ENCODE measurements at regions not wholly inside any gene's neighbourhood (a gene's known extent, or its start where the extent isn't known, plus 50 kb on each side); places are given as distances from the start of the nearest gene placed in this dataset.

DNA sequence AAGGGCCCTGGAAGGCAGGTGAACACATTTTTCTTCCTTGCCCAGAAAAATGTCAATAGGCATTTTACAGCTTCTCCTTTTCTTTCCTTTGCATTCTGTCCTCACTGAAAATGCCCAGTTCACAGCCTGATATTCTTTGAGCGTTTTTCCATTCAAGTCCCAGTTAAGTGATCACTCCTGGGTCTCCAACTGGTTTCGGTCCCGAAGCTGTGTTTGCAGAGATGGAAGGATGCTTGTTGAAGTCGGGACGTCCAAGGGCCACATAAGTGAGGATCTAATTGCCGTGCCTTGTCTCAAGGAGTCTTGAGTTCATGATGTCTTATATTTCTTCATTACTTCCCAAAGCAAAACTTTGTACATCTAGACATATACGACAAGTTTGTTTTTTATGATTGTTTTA lies 208.7 kb upstream of the PRKCQ start:
- TF ChIP-seq, protein P1, sequence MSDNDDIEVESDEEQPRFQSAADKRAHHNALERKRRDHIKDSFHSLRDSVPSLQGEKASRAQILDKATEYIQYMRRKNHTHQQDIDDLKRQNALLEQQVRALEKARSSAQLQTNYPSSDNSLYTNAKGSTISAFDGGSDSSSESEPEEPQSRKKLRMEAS (IDR thresholded peaks at IDR 0.05; ENCODE audit: low read depth, low read length) = no peak
- TF ChIP-seq, protein P2, sequence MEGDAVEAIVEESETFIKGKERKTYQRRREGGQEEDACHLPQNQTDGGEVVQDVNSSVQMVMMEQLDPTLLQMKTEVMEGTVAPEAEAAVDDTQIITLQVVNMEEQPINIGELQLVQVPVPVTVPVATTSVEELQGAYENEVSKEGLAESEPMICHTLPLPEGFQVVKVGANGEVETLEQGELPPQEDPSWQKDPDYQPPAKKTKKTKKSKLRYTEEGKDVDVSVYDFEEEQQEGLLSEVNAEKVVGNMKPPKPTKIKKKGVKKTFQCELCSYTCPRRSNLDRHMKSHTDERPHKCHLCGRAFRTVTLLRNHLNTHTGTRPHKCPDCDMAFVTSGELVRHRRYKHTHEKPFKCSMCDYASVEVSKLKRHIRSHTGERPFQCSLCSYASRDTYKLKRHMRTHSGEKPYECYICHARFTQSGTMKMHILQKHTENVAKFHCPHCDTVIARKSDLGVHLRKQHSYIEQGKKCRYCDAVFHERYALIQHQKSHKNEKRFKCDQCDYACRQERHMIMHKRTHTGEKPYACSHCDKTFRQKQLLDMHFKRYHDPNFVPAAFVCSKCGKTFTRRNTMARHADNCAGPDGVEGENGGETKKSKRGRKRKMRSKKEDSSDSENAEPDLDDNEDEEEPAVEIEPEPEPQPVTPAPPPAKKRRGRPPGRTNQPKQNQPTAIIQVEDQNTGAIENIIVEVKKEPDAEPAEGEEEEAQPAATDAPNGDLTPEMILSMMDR (IDR thresholded peaks at IDR 0.05; ENCODE audit: low read depth, low read length) = no peak

Data from NB4 (cell line).